Mesenchymal stem cell (in vitro differentiated cells and primary cell): ENCODE measurements at regions not wholly inside any gene's neighbourhood (a gene's known extent, or its start where the extent isn't known, plus 50 kb on each side); places are given as distances from the start of the nearest gene placed in this dataset.

Experiments used
- DNase-seq: peaks from one replicate; pipeline ENCODE4 v3.0.0-alpha.2; 2013
- H2AFZ ChIP-seq: one replicate; pipeline ENCODE4 v1.6.1; 2013; ENCODE audit warnings: low read depth, mild to moderate bottlenecking, control low read depth, inconsistent platforms, low read length, moderate library complexity
- H2AK5ac ChIP-seq: 2 replicates; pipeline ENCODE4 v1.6.1; 2013; ENCODE audit warnings: low read length, moderate library complexity, mild to moderate bottlenecking, inconsistent platforms; ENCODE audit not compliant: severe bottlenecking
- H2BK120ac ChIP-seq: one replicate; pipeline ENCODE4 v1.6.1; 2013; ENCODE audit warnings: low read depth, mild to moderate bottlenecking, inconsistent platforms, low read length, moderate library complexity
- H2BK12ac ChIP-seq, 2 experiments: one replicate each; pipeline ENCODE4 v1.6.1; 2013; ENCODE audit warnings: inconsistent platforms in 2 of 2, low read length in 2 of 2, mild to moderate bottlenecking in 2 of 2, moderate library complexity in 2 of 2, control low read depth in 1 of 2
- H2BK15ac ChIP-seq: one replicate; pipeline ENCODE4 v1.6.1; 2013; ENCODE audit warnings: mild to moderate bottlenecking, low read depth, inconsistent platforms; ENCODE audit not compliant: poor library complexity, severe bottlenecking
- H2BK5ac ChIP-seq: 2 replicates; pipeline ENCODE4 v1.6.1; 2013; ENCODE audit warnings: low read depth, mild to moderate bottlenecking, low read length, control low read depth, inconsistent platforms; ENCODE audit not compliant: poor library complexity, severe bottlenecking
- H3K14ac ChIP-seq, 2 experiments: one replicate each; pipeline ENCODE4 v1.6.1; 2013; ENCODE audit warnings: inconsistent platforms in 2 of 2, low read length in 2 of 2, control low read depth in 1 of 2, mild to moderate bottlenecking in 1 of 2, moderate library complexity in 1 of 2
- H3K18ac ChIP-seq, 2 experiments: one replicate each; pipeline ENCODE4 v1.6.1; 2013; ENCODE audit warnings: inconsistent platforms in 2 of 2, low read length in 2 of 2, control low read depth in 1 of 2, low read depth in 1 of 2, mild to moderate bottlenecking in 1 of 2
- H3K23ac ChIP-seq, 2 experiments: one replicate each; pipeline ENCODE4 v1.6.1; 2013; ENCODE audit warnings: inconsistent platforms in 2 of 2, low read length in 2 of 2, mild to moderate bottlenecking in 2 of 2, moderate library complexity in 2 of 2, control low read depth in 1 of 2
- H3K27ac ChIP-seq: 2 replicates; pipeline ENCODE4 v1.5.1; 2013; ENCODE audit warnings: mild to moderate bottlenecking, moderate library complexity, low read length, control low read depth, inconsistent platforms; ENCODE audit not compliant: poor library complexity, severe bottlenecking
- H3K27me3 ChIP-seq, 2 experiments: 2 replicates each; pipeline versions ENCODE4 v1.6.1 to v1.7.0; 2013; ENCODE audit warnings: low read length in 2 of 2, mild to moderate bottlenecking in 2 of 2, moderate library complexity in 2 of 2, control low read depth in 1 of 2, inconsistent platforms in 1 of 2; ENCODE audit not compliant: control insufficient read depth in 1 of 2, insufficient read depth in 1 of 2
- H3K36me3 ChIP-seq, 2 experiments: 2 replicates each; pipeline versions ENCODE4 v1.6.1 to v1.7.0; 2013; ENCODE audit warnings: low read length in 2 of 2, control low read depth in 1 of 2, inconsistent platforms in 1 of 2, low read depth in 1 of 2, mild to moderate bottlenecking in 1 of 2; ENCODE audit not compliant: insufficient read depth in 2 of 2, control insufficient read depth in 1 of 2
- H3K4ac ChIP-seq, 2 experiments: one replicate each; pipeline ENCODE4 v1.6.1; 2013; ENCODE audit warnings: inconsistent platforms in 2 of 2, low read length in 2 of 2, mild to moderate bottlenecking in 2 of 2, moderate library complexity in 2 of 2, control low read depth in 1 of 2, low read depth in 1 of 2
- H3K4me1 ChIP-seq: 2 replicates; pipeline ENCODE4 v1.6.1; 2013; ENCODE audit warnings: low read depth, low read length, control low read depth; ENCODE audit not compliant: control insufficient read depth, insufficient read depth
- H3K4me2 ChIP-seq: 2 replicates; pipeline ENCODE4 v1.6.1; 2013; ENCODE audit warnings: low read length, mild to moderate bottlenecking, inconsistent platforms; ENCODE audit not compliant: poor library complexity, severe bottlenecking
- H3K4me3 ChIP-seq, 2 experiments: 2 replicates each; pipeline versions ENCODE4 v1.5.1 to v1.7.0; 2013; ENCODE audit warnings: low read length in 2 of 2, mild to moderate bottlenecking in 2 of 2, control low read depth in 1 of 2, low read depth in 1 of 2; ENCODE audit not compliant: insufficient read depth in 1 of 2
- H3K79me1 ChIP-seq: replicated peaks from 2 replicates; pipeline ENCODE4 v1.6.1; 2013; ENCODE audit warnings: mild to moderate bottlenecking, control low read depth, low read length, inconsistent platforms; ENCODE audit not compliant: poor library complexity, severe bottlenecking
- H3K9ac ChIP-seq: 2 replicates; pipeline ENCODE4 v1.7.0; 2013; ENCODE audit warnings: mild to moderate bottlenecking, low read length, moderate library complexity
- H3K9me3 ChIP-seq: 2 replicates; pipeline ENCODE4 v1.7.0; 2013; ENCODE audit warnings: mild to moderate bottlenecking, low read length; ENCODE audit not compliant: control insufficient read depth
- H4K8ac ChIP-seq: one replicate; pipeline ENCODE4 v1.6.1; 2013; ENCODE audit warnings: inconsistent platforms, mild to moderate bottlenecking, low read length, moderate library complexity
- H4K91ac ChIP-seq: one replicate; pipeline ENCODE4 v1.6.1; 2013; ENCODE audit warnings: mild to moderate bottlenecking, low read length, inconsistent platforms
- WGBS: methylation state at CpG from one replicate; pipeline ENCODE4 v1.1.7; 2013; ENCODE audit warnings: mixed read lengths; 5-methylcytosine and 5-hydroxymethylcytosine counted together

DNA sequence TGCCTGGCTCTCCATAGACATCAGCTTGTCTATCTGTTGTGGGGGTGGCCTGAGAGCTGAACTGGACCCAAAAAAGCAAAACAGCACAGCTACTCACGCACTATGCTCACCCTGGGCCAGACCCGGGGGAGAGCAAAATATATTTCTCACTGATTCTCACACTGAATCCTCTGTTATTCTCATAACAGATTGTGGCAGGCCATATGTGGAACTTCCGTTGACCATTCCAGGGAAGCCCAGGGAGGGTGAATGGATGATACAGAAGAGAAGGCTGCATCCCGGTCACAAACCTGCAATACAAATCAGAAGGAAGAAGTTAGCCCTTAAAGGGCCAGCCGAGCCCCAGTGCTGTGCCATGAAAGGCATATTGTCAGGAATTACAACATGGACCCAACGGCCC, 362.5 kb downstream of the ZNF536 start:
- Histone ChIP-seq H3K9me3 (no peaks in the 10 kb centered on the region), H3K9ac (no peak overlapping the region), H3K27ac (no peak overlapping the region), H3K14ac (no peak overlapping the region), H3K27me3 (peaks cover 0 to 11% of the 10 kb centered on the region in 2 experiments), H2BK12ac (no peak overlapping the region), H3K4me1 (no peaks in the 10 kb centered on the region), H2AFZ (no peak overlapping the region), H3K4ac (no peak overlapping the region), H2AK5ac (no peak overlapping the region), H3K79me1 (no peaks in the 10 kb centered on the region), H3K18ac (no peak overlapping the region), H2BK5ac (no peak overlapping the region), H2BK120ac (no peak overlapping the region), H2BK15ac (no peak overlapping the region), H3K36me3 (no peaks in the 10 kb centered on the region), H4K8ac (no peak overlapping the region), H4K91ac (no peak overlapping the region), H3K4me2 (no peak overlapping the region), H3K4me3 (no peak overlapping the region), H3K23ac (no peak overlapping the region)
- WGBS = 69% methylated on average over 6 of the region's 6 CpGs
- DNase-seq = no peak

DNA sequence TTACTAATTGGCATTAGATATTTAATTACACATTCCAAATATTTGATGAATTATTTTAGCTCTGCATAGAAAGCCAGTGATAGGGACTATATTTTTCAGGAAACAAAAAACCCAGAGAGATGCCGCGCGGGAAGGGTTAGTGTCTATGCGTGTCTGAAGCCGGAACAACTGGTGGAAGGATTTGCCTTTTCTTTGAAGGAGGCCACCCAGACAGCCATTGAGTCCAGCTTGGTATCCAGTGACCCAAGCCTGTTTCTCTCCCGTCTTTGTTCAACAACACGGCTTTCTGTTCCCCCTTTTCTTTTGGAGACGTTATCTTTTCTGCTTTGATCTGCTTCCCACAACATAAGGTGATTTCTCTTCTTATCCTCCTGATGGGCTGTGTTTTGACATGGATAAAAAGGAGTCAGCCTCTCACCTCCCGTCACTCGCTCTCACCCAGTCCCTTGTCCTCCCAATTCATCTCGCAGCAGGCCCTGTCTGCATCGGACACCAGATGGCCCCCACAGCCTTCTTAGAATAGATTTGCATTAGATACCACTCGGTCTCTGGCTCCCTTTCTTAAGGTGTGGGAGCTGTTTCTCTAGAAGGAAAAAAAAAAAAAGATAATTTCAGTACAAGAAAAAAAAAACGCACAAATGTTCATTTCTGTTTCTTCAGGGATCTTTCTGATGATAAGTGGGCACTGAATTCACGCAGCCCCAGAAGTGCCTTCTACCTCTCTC, 361.8 kb downstream of the ZNF536 start:
- Histone ChIP-seq H3K4me1 (no peaks in the 10 kb centered on the region), H3K18ac (no peak overlapping the region), H3K4ac (no peak overlapping the region), H3K4me2 (no peak overlapping the region), H3K27me3 (peaks cover 0 to 11% of the 10 kb centered on the region in 2 experiments), H3K36me3 (no peaks in the 10 kb centered on the region), H3K27ac (no peak overlapping the region), H3K23ac (no peak overlapping the region), H3K14ac (no peak overlapping the region), H3K9ac (no peak overlapping the region), H3K79me1 (no peaks in the 10 kb centered on the region), H2BK12ac (no peak overlapping the region), H2BK120ac (no peak overlapping the region), H3K9me3 (no peaks in the 10 kb centered on the region), H2BK5ac (no peak overlapping the region), H4K91ac (no peak overlapping the region), H2AFZ (no peak overlapping the region), H4K8ac (no peak overlapping the region), H2AK5ac (no peak overlapping the region), H2BK15ac (no peak overlapping the region), H3K4me3 (no peak overlapping the region)
- WGBS = 88% methylated on average over 12 of the region's 15 CpGs
- no peak for DNase-seq

DNA sequence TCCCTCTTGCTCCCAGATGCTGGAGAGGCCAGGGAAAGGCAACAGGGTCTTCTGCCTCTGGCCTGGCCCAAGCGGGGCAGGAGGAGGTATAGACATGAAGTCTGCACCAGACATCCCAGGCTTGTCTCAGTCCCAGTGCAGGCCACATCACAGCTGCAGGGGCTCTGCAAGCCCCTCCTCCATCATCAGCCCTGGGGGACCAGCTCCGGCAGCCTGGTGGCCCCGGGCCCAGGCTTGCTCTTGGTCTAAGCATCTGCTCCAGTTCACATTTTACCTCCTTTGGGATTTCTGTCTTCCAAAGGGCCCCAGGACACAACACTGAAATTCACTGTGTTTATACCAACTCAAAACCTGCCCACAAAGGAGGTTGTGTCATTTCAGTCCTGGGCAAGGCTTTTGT, 359.4 kb downstream of the ZNF536 start:
- no peaks in the 10 kb centered on the region for H3K4me1 ChIP-seq
- no peak overlapping the region for H3K14ac ChIP-seq
- no peaks in the 10 kb centered on the region for H3K9me3 ChIP-seq
- H3K36me3 ChIP-seq = no peaks in the 10 kb centered on the region
- H3K4ac ChIP-seq = no peak overlapping the region
- no peak overlapping the region for H4K91ac ChIP-seq
- H3K23ac ChIP-seq = no peak overlapping the region
- no peak overlapping the region for H4K8ac ChIP-seq
- no peak overlapping the region for H3K18ac ChIP-seq
- DNase-seq = no peak
- no peaks in the 10 kb centered on the region for H3K79me1 ChIP-seq
- no peak overlapping the region for H3K9ac ChIP-seq
- no peak overlapping the region for H2BK120ac ChIP-seq
- H3K27me3 ChIP-seq = peaks cover 0 to 11% of the 10 kb centered on the region in 2 experiments
- no peak overlapping the region for H3K4me2 ChIP-seq
- H2BK12ac ChIP-seq = no peak overlapping the region
- H3K27ac ChIP-seq = no peak overlapping the region
- H2AK5ac ChIP-seq = no peak overlapping the region
- H2BK15ac ChIP-seq = no peak overlapping the region
- no peak overlapping the region for H3K4me3 ChIP-seq
- WGBS = 78% methylated on average over 3 of the region's 3 CpGs
- H2BK5ac ChIP-seq = no peak overlapping the region
- H2AFZ ChIP-seq = no peak overlapping the region

DNA sequence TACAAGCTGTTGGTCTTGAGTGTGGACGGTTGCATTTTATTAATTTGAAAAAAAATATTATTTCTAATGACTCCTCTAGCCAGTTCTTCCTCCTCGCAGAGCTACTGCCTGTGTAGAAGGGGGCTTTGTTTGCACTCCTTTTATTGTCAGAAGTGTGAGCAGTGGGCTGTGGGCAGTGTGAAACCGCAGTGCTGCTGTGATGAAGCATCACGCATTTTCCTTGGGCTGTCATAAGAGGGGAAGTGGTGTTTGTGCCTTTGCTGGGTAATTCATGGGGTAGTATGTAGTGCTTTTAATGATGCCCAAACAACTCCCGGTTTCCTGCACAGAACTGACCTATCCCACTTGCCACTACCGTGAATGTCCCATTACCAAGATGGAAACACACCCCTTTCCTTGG, 357.3 kb downstream of the ZNF536 start:
- H3K14ac ChIP-seq = no peak overlapping the region
- no peaks in the 10 kb centered on the region for H3K79me1 ChIP-seq
- H2AFZ ChIP-seq = no peak overlapping the region
- H3K36me3 ChIP-seq = no peaks in the 10 kb centered on the region
- no peak overlapping the region for H2BK15ac ChIP-seq
- H2BK12ac ChIP-seq = no peak overlapping the region
- WGBS = 77% methylated on average over 2 of the region's 6 CpGs
- no peak overlapping the region for H2BK120ac ChIP-seq
- H3K4me2 ChIP-seq = no peak overlapping the region
- H2AK5ac ChIP-seq = no peak overlapping the region
- DNase-seq = no peak
- no peak overlapping the region for H4K8ac ChIP-seq
- no peak overlapping the region for H3K9ac ChIP-seq
- no peak overlapping the region for H3K4me3 ChIP-seq
- no peak overlapping the region for H4K91ac ChIP-seq
- no peaks in the 10 kb centered on the region for H3K4me1 ChIP-seq
- no peak overlapping the region for H3K23ac ChIP-seq
- H3K27ac ChIP-seq = no peak overlapping the region
- no peak overlapping the region for H3K4ac ChIP-seq
- no peaks in the 10 kb centered on the region for H3K9me3 ChIP-seq
- H2BK5ac ChIP-seq = no peak overlapping the region
- H3K18ac ChIP-seq = no peak overlapping the region
- peaks cover 0 to 3% of the 10 kb centered on the region in 2 experiments for H3K27me3 ChIP-seq
